ENCODE measurements at regions not wholly inside any gene's neighbourhood (a gene's known extent, or its start where the extent isn't known, plus 50 kb on each side); places are given as distances from the start of the nearest gene placed in this dataset.
A peak's percentile ranks its signal among the peaks of the same experiment; 100 is the strongest.

DNA sequence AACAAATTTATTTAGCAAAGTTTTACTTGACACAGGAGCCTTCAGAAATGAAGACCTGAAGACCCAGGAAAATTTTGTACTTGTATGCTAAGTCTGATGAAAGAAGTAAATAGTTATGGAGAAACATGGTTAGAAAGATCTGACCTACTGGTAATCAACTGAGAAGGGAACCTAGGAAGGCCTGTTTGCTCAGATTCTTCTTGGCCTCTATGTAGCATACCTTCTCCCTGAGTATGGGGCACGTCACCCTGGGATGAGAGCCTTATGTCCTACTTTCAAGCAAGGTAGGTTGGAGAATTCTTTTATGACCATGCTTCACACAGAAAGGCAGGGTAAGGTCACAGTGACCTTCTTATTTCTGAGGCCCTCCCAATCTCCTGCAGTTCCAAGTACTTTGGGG is 178.6 kb upstream of the CREB1 start:
- H3K4me3 ChIP-seq, result no peak overlapping the region

GRCh38 chr2:207352978-207353671 is 176.6 kb upstream of the CREB1 start:
- Histone ChIP-seq H3K36me3 (no peaks in the 10 kb centered on the region), H3K4me1 (peaks cover 0 to 6% (median 0%) of the 10 kb centered on the region in 12 donors), H3K4me3 (no peak overlapping the region), H3K27ac (no peak overlapping the region), H3K27me3 (no peaks in the 10 kb centered on the region), H3K9me3 (peaks cover 0 to 16% (median 0%) of the 10 kb centered on the region in 12 donors)
- DNase-seq (no peak), ATAC-seq (peak; percentile 20 to 77 (median 52))
- TF ChIP-seq, protein P1, sequence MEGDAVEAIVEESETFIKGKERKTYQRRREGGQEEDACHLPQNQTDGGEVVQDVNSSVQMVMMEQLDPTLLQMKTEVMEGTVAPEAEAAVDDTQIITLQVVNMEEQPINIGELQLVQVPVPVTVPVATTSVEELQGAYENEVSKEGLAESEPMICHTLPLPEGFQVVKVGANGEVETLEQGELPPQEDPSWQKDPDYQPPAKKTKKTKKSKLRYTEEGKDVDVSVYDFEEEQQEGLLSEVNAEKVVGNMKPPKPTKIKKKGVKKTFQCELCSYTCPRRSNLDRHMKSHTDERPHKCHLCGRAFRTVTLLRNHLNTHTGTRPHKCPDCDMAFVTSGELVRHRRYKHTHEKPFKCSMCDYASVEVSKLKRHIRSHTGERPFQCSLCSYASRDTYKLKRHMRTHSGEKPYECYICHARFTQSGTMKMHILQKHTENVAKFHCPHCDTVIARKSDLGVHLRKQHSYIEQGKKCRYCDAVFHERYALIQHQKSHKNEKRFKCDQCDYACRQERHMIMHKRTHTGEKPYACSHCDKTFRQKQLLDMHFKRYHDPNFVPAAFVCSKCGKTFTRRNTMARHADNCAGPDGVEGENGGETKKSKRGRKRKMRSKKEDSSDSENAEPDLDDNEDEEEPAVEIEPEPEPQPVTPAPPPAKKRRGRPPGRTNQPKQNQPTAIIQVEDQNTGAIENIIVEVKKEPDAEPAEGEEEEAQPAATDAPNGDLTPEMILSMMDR (IDR thresholded peaks at IDR 0.05), result peak in 6 of 12 donors; percentile 8 to 32 (median 16)
- TF ChIP-seq POLR2A (IDR thresholded peaks at IDR 0.05), result no peak
- 84 to 88% (median 85%) methylated on average over 9 of the region's 9 CpGs for WGBS, 4 donors
- intact Hi-C loops (cut with DNase I), result loop anchor here in 1 of 10 donors (10.0 kb wide), 1 partner anchor 368 kb away; no protein-coding TSS in a partner anchor

More for the DNA sequence above, 178.6 kb upstream of the CREB1 start:
- no peak overlapping the region for H3K27ac ChIP-seq
- ATAC-seq, result no peak
- intact Hi-C loops (cut with DNase I), result loop anchor here in 1 of 10 donors (10.0 kb wide), 1 partner anchor 366 kb away; no protein-coding TSS in a partner anchor
- H3K27me3 ChIP-seq, result no peaks in the 10 kb centered on the region
- peaks cover 0 to 31% (median 9%) of the 10 kb centered on the region in 12 donors for H3K9me3 ChIP-seq
- peaks cover 0 to 6% (median 0%) of the 10 kb centered on the region in 12 donors for H3K4me1 ChIP-seq
- WGBS, 4 donors, result 83 to 94% (median 91%) methylated on average over 1 of the region's 1 CpG
- DNase-seq, result no peak
- no peaks in the 10 kb centered on the region for H3K36me3 ChIP-seq
- TF ChIP-seq, protein P1 (IDR thresholded peaks at IDR 0.05), result no peak
- no peak for TF ChIP-seq POLR2A (IDR thresholded peaks at IDR 0.05)

DNA sequence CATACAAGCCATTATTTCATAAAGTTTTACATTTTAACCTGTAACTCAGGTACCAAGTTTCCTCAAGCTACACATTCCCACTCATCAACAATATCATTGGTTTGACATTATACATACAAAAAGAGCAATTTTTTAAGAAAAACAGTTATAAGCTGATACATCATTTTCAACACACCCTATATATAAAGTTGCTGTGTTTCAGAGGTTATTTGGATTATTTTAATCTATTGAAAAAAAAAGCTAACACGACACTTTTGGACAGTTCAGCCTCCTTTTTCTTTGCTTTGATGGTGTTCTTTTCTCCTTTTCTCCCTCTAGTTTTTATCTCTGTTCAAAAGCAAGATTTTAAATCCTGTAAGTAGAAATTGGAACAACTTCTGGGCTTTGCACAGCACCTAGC is 175.9 kb upstream of the CREB1 start:
- intact Hi-C loops (cut with DNase I), result loop anchor here in 1 of 10 donors (10.0 kb wide), 1 partner anchor 369 kb away; no protein-coding TSS in a partner anchor
- 83 to 96% (median 89%) methylated on average over 1 of the region's 1 CpG for WGBS, 4 donors
- no peak for DNase-seq
- ATAC-seq, result no peak
- Histone ChIP-seq H3K27ac (no peak overlapping the region), H3K27me3 (no peaks in the 10 kb centered on the region), H3K36me3 (no peaks in the 10 kb centered on the region), H3K4me1 (peaks cover 0 to 6% (median 0%) of the 10 kb centered on the region in 12 donors), H3K4me3 (no peak overlapping the region), H3K9me3 (peaks cover 0 to 9% (median 0%) of the 10 kb centered on the region in 12 donors)
- TF ChIP-seq POLR2A (IDR thresholded peaks at IDR 0.05), result no peak
- TF ChIP-seq, protein P1 (IDR thresholded peaks at IDR 0.05), result no peak

DNA sequence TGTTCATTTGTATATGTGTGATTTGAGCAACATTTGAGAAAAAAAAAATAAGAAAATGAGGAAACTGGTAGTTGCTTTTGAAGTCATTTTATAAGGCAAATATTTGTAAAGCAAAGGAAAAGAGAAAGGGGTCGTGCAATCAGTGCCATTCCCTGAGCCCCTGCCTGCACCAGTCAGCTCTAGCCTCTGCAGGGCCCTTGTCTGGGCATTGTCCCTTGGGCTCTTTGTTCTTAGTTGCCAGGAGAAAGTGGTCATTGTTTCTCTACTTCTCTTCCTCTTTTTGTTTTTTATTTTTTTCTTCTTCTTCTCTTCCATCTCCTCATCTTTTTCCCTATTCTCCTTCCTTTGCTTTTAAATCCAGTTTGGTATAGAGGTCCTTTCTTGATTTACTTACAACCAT is 175.3 kb upstream of the CREB1 start:
- intact Hi-C loops (cut with DNase I), result loop anchor here in 1 of 10 donors (10.0 kb wide), 1 partner anchor 370 kb away; no protein-coding TSS in a partner anchor
- H3K4me1 ChIP-seq, result peaks cover 0 to 6% (median 0%) of the 10 kb centered on the region in 12 donors
- ATAC-seq (no peak), DNase-seq (no peak)
- H3K27me3 ChIP-seq, result no peaks in the 10 kb centered on the region
- peaks cover 0 to 5% (median 0%) of the 10 kb centered on the region in 12 donors for H3K9me3 ChIP-seq
- 82 to 97% (median 85%) methylated on average over 1 of the region's 1 CpG for WGBS, 4 donors
- H3K27ac ChIP-seq, result no peak overlapping the region
- no peak for TF ChIP-seq POLR2A (IDR thresholded peaks at IDR 0.05)
- TF ChIP-seq, protein P1 (IDR thresholded peaks at IDR 0.05), result no peak
- no peaks in the 10 kb centered on the region for H3K36me3 ChIP-seq
- H3K4me3 ChIP-seq, result no peak overlapping the region

Data from heart left ventricle (tissue), 16 donors.